ENCODE measurements at regions not wholly inside any gene's neighbourhood (a gene's known extent, or its start where the extent isn't known, plus 50 kb on each side); places are given as distances from the start of the nearest gene placed in this dataset.

GRCh38 chr3:162206648-162207047 is 710.0 kb downstream of the OTOL1 start (continued):
- TF ChIP-seq, protein P1, sequence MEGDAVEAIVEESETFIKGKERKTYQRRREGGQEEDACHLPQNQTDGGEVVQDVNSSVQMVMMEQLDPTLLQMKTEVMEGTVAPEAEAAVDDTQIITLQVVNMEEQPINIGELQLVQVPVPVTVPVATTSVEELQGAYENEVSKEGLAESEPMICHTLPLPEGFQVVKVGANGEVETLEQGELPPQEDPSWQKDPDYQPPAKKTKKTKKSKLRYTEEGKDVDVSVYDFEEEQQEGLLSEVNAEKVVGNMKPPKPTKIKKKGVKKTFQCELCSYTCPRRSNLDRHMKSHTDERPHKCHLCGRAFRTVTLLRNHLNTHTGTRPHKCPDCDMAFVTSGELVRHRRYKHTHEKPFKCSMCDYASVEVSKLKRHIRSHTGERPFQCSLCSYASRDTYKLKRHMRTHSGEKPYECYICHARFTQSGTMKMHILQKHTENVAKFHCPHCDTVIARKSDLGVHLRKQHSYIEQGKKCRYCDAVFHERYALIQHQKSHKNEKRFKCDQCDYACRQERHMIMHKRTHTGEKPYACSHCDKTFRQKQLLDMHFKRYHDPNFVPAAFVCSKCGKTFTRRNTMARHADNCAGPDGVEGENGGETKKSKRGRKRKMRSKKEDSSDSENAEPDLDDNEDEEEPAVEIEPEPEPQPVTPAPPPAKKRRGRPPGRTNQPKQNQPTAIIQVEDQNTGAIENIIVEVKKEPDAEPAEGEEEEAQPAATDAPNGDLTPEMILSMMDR (IDR thresholded peaks at IDR 0.05), result no peak
- TF ChIP-seq ELF4 (CRISPR knock-in tag; IDR thresholded peaks at IDR 0.05; ENCODE audit: low read depth) (no peak), TP53 (CRISPR knock-in tag; IDR thresholded peaks at IDR 0.05) (no peak), NR1H2 (CRISPR knock-in tag; IDR thresholded peaks at IDR 0.05) (no peak)
- TF ChIP-seq, protein P2, sequence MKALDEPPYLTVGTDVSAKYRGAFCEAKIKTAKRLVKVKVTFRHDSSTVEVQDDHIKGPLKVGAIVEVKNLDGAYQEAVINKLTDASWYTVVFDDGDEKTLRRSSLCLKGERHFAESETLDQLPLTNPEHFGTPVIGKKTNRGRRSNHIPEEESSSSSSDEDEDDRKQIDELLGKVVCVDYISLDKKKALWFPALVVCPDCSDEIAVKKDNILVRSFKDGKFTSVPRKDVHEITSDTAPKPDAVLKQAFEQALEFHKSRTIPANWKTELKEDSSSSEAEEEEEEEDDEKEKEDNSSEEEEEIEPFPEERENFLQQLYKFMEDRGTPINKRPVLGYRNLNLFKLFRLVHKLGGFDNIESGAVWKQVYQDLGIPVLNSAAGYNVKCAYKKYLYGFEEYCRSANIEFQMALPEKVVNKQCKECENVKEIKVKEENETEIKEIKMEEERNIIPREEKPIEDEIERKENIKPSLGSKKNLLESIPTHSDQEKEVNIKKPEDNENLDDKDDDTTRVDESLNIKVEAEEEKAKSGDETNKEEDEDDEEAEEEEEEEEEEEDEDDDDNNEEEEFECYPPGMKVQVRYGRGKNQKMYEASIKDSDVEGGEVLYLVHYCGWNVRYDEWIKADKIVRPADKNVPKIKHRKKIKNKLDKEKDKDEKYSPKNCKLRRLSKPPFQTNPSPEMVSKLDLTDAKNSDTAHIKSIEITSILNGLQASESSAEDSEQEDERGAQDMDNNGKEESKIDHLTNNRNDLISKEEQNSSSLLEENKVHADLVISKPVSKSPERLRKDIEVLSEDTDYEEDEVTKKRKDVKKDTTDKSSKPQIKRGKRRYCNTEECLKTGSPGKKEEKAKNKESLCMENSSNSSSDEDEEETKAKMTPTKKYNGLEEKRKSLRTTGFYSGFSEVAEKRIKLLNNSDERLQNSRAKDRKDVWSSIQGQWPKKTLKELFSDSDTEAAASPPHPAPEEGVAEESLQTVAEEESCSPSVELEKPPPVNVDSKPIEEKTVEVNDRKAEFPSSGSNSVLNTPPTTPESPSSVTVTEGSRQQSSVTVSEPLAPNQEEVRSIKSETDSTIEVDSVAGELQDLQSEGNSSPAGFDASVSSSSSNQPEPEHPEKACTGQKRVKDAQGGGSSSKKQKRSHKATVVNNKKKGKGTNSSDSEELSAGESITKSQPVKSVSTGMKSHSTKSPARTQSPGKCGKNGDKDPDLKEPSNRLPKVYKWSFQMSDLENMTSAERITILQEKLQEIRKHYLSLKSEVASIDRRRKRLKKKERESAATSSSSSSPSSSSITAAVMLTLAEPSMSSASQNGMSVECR (CRISPR knock-in tag; IDR thresholded peaks at IDR 0.05; ENCODE audit: borderline replicate concordance), result no peak

DNA sequence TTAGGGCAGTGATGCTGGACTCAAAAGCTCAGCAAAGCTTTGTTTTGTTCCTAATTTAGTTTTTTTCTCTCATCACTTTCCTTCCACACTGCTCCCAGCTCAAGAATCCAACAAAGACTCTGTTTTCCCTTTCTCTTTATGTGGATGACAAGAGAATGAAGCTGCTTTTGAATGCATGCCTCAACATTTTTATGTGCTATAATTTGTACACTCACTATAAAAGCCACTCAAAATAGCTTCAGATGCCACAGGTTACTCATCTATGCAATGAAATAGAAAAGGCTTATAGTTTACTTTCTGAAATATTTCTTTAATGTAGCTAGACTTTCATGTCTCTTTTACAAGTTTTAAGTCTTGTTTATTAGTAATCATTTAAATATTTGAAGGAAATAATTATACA is 714.9 kb downstream of the OTOL1 start:
- DNase-seq (ENCODE audit: low spot score), result no peak
- Mint-ChIP-seq H3K9me3 (no peaks in the 10 kb centered on the region), H3K27ac (no peak overlapping the region), H3K27me3 (ENCODE audit: low read depth) (no peaks in the 10 kb centered on the region), H3K4me1 (no peaks in the 10 kb centered on the region), H3K4me3 (no peak overlapping the region), H3K36me3 (no peaks in the 10 kb centered on the region)
- no peak for ATAC-seq
- POLR2A ChIA-PET, result no interaction called here
- CTCF ChIA-PET, result interaction anchor here (0.6 kb wide), 1 partner anchor 185 kb away, joined by 3 read pairs; no protein-coding TSS in a partner anchor
- no peak for TF ChIP-seq ZNF396 (CRISPR knock-in tag; IDR thresholded peaks at IDR 0.05; ENCODE audit: borderline replicate concordance)
- TF ChIP-seq KAT7 (CRISPR knock-in tag; IDR thresholded peaks at IDR 0.05; ENCODE audit: borderline replicate concordance), result no peak
- no peak for TF ChIP-seq ETV6 (CRISPR knock-in tag; IDR thresholded peaks at IDR 0.05)
- no peak for TF ChIP-seq PRDM15 (CRISPR knock-in tag; IDR thresholded peaks at IDR 0.05)
- TF ChIP-seq NR1H2 (CRISPR knock-in tag; IDR thresholded peaks at IDR 0.05), result no peak
- TF ChIP-seq IRF1 (CRISPR knock-in tag; IDR thresholded peaks at IDR 0.05), result no peak
- TF ChIP-seq FOXJ3 (CRISPR knock-in tag; IDR thresholded peaks at IDR 0.05; ENCODE audit: borderline replicate concordance), result no peak
- TF ChIP-seq ZBTB21 (CRISPR knock-in tag; IDR thresholded peaks at IDR 0.05; ENCODE audit: borderline replicate concordance), result no peak
- no peak for TF ChIP-seq NFATC4 (CRISPR knock-in tag; IDR thresholded peaks at IDR 0.05)
- TF ChIP-seq CREM (CRISPR knock-in tag; IDR thresholded peaks at IDR 0.05), result no peak
- no peak for TF ChIP-seq GABPB1 (CRISPR knock-in tag; IDR thresholded peaks at IDR 0.05)
- TF ChIP-seq RORB (CRISPR knock-in tag; IDR thresholded peaks at IDR 0.05), result no peak
- no peak for TF ChIP-seq CREB1 (CRISPR knock-in tag; IDR thresholded peaks at IDR 0.05)

Measured in WTC11 (cell line).